HCT116 (cell line): ENCODE measurements at regions not wholly inside any gene's neighbourhood (a gene's known extent, or its start where the extent isn't known, plus 50 kb on each side); places are given as distances from the start of the nearest gene placed in this dataset.

Experiments used
- ATAC-seq: fragments of 200-7000 bp; cut with Tn5 transposase; 2 replicates; pipeline ENCODE4 v1.9.1; 2020; ENCODE audit warnings: mild to moderate bottlenecking, moderate library complexity
- BruUV-seq: library from RNA; stranded (reverse); fragments of 400-500 nt; replicated peaks from 2 replicates; lab custom pipeline; 2021; lab: Mats Ljungman, UMichigan
- CTCF ChIA-PET: fragments of 300-600 bp; sonication (Branson Sonifier 250); formaldehyde crosslinking; loops from one replicate; lab custom pipeline; 2021; ENCODE audit warnings: antibody characterized with exemption; lab: Charles Lee
- POLR2A ChIA-PET: fragments of 300-600, 350-600 bp; sonication (Branson Sonifier 250); formaldehyde crosslinking; loops from one replicate; lab custom pipeline; 2021; ENCODE audit warnings: antibody characterized with exemption; lab: Charles Lee
- RAD21 ChIA-PET, 2 experiments: fragments of 300-600 bp; sonication (Branson Sonifier 250); formaldehyde crosslinking; loops; one replicate each; lab custom pipeline; 2023; ENCODE audit warnings: low total read pairs in 2 of 2; ENCODE audit not compliant: uncharacterized antibody in 2 of 2, unreplicated experiment in 2 of 2, low non-redundant PET in 1 of 2; lab: Charles Lee
- DNase-seq: peaks from one replicate; pipeline ENCODE4 v3.0.0-alpha.2; 2010; ENCODE audit warnings: low read depth, low spot score
- H2AFZ ChIP-seq: fragments of 200-600 bp; shearing (Covaris generic), sonication (generic); 2 replicates; pipeline ENCODE4 v1.6.1; 2017; ENCODE audit warnings: low read depth, mixed run types, mixed read lengths, antibody characterized with exemption, low read length; ENCODE audit not compliant: poor library complexity, severe bottlenecking
- H3K27ac ChIP-seq: 2 replicates; pipeline ENCODE4 v1.5.1; 2012; ENCODE audit warnings: low read depth, low read length
- H3K27me3 ChIP-seq: fragments of 200-600 bp; sonication (generic); 2 replicates; pipeline ENCODE4 v1.6.1; 2016; ENCODE audit warnings: mixed run types, low read length, mixed read lengths; ENCODE audit not compliant: insufficient read depth
- H3K36me3 ChIP-seq, 2 experiments: fragments of 200-500 bp in 1 of 2; fragments of 200-600 bp in 1 of 2; sonication (Bioruptor generic) in 1 of 2; sonication (generic) in 1 of 2; 2 replicates each; pipeline versions ENCODE4 v1.5.1 to v1.6.1; 2014 to 2016; ENCODE audit warnings: low read length in 2 of 2, inconsistent platforms in 1 of 2, mixed read lengths in 1 of 2, mixed run types in 1 of 2; ENCODE audit not compliant: insufficient read depth in 2 of 2, control insufficient read depth in 1 of 2
- H3K4me1 ChIP-seq, 2 experiments: fragments of 200-600 bp in 1 of 2; sonication (generic) in 1 of 2; 2 replicates each; pipeline versions ENCODE4 v1.5.1 to v1.6.1; 2012 to 2017; ENCODE audit warnings: low read length in 2 of 2, inconsistent platforms in 1 of 2, mild to moderate bottlenecking in 1 of 2, mixed read lengths in 1 of 2, mixed run types in 1 of 2, moderate library complexity in 1 of 2; ENCODE audit not compliant: insufficient read depth in 2 of 2, control insufficient read depth in 1 of 2
- H3K4me2 ChIP-seq: fragments of 200-600 bp; sonication (generic); 2 replicates; pipeline ENCODE4 v1.6.1; 2017; ENCODE audit warnings: mixed run types, low read length, mixed read lengths
- H3K4me3 ChIP-seq, 2 experiments: fragments of 200-600 bp in 1 of 2; sonication (generic) in 1 of 2; replicated peaks in 1 of 2; 2 replicates each; pipeline ENCODE4 v1.5.1; 2011 to 2016; ENCODE audit warnings: low read length in 2 of 2, control low read depth in 1 of 2, low read depth in 1 of 2, mild to moderate bottlenecking in 1 of 2, mixed read lengths in 1 of 2, mixed run types in 1 of 2
- H3K79me2 ChIP-seq: fragments of 200-600 bp; sonication (generic); 2 replicates; pipeline ENCODE4 v1.6.1; 2017; ENCODE audit warnings: mild to moderate bottlenecking, mixed run types, low read length, moderate library complexity, mixed read lengths; ENCODE audit not compliant: insufficient read depth
- H3K9ac ChIP-seq: fragments of 200-600 bp; sonication (generic); 2 replicates; pipeline ENCODE4 v1.6.1; 2016; ENCODE audit warnings: low read length, mixed read lengths
- H3K9me2 ChIP-seq: fragments of 200-600 bp; sonication (generic), shearing (Covaris generic); 2 replicates; pipeline ENCODE4 v1.6.1; 2017; ENCODE audit warnings: mixed run types, mild to moderate bottlenecking, moderate library complexity; ENCODE audit not compliant: insufficient read depth
- H3K9me3 ChIP-seq, 2 experiments: fragments of 200-500 bp in 1 of 2; fragments of 200-600 bp in 1 of 2; sonication (Bioruptor generic) in 1 of 2; sonication (generic) in 1 of 2; 2 replicates each; pipeline ENCODE4 v1.6.1; 2014 to 2017; ENCODE audit warnings: low read length in 2 of 2, mixed read lengths in 2 of 2, inconsistent platforms in 1 of 2, low read depth in 1 of 2, mild to moderate bottlenecking in 1 of 2, mixed run types in 1 of 2, moderate library complexity in 1 of 2; ENCODE audit not compliant: control insufficient read depth in 1 of 2, insufficient read depth in 1 of 2
- H4K20me1 ChIP-seq: fragments of 200-600 bp; sonication (generic), shearing (Covaris generic); 2 replicates; pipeline ENCODE4 v1.6.1; 2017; ENCODE audit warnings: mixed run types, mild to moderate bottlenecking, moderate library complexity; ENCODE audit not compliant: insufficient read depth
- ATF3 ChIP-seq: IDR thresholded peaks from 2 replicates; pipeline ENCODE4 v1.6.1; 2012
- CTCF ChIP-seq, 3 experiments: fragments of 200-600 bp in 1 of 3; sonication (generic) in 1 of 3; IDR thresholded peaks in 2 of 3; conservative IDR thresholded peaks in 1 of 3; 2 replicates each; pipeline ENCODE4 v1.5.1; 2012 to 2017; ENCODE audit warnings: low read depth in 2 of 3, low read length in 2 of 3, antibody characterized with exemption in 1 of 3, borderline replicate concordance in 1 of 3, control low read depth in 1 of 3, mild to moderate bottlenecking in 1 of 3, mixed read lengths in 1 of 3, mixed run types in 1 of 3, moderate library complexity in 1 of 3; ENCODE audit not compliant: insufficient read depth in 1 of 3
- EGR1 ChIP-seq: IDR thresholded peaks from 2 replicates; pipeline ENCODE4 v1.6.1; 2012; ENCODE audit warnings: low read depth
- ELF1 ChIP-seq: IDR thresholded peaks from 2 replicates; pipeline ENCODE4 v1.6.1; 2012; ENCODE audit warnings: low read depth, borderline replicate concordance
- EZH2 ChIP-seq: fragments of 200-600 bp; sonication (generic); IDR thresholded peaks from 2 replicates; pipeline ENCODE4 v1.6.1; 2017; ENCODE audit warnings: antibody characterized with exemption, mixed run types
- EZH2phosphoT487 ChIP-seq: fragments of 200-600 bp; IDR thresholded peaks from 2 replicates; pipeline ENCODE4 v1.6.1; 2018; ENCODE audit warnings: antibody characterized with exemption, borderline replicate concordance
- FOSL1 ChIP-seq: IDR thresholded peaks from 2 replicates; pipeline ENCODE4 v1.6.1; 2012; ENCODE audit warnings: low read depth
- JUND ChIP-seq: IDR thresholded peaks from 2 replicates; pipeline ENCODE4 v1.6.1; 2012
- MAX ChIP-seq: IDR thresholded peaks from 2 replicates; pipeline ENCODE4 v1.6.1; 2012
- POLR2A ChIP-seq: IDR thresholded peaks from 2 replicates; pipeline ENCODE4 v1.7.0; 2011; ENCODE audit warnings: borderline replicate concordance; ENCODE audit not compliant: insufficient read depth, insufficient read length; ENCODE audit errors: extremely low read depth
- POLR2AphosphoS5 ChIP-seq: IDR thresholded peaks from 2 replicates; pipeline ENCODE4 v1.6.1; 2011; ENCODE audit warnings: mild to moderate bottlenecking, low read depth, low read length, moderate library complexity
- SIN3A ChIP-seq: IDR thresholded peaks from 2 replicates; pipeline ENCODE4 v1.6.1; 2012; ENCODE audit warnings: low read depth
- SP1 ChIP-seq: IDR thresholded peaks from 2 replicates; pipeline ENCODE4 v1.6.1; 2012; ENCODE audit warnings: low read depth
- SRF ChIP-seq: IDR thresholded peaks from 2 replicates; pipeline ENCODE4 v1.6.1; 2012; ENCODE audit warnings: low read depth
- TCF7L2 ChIP-seq: IDR thresholded peaks from 2 replicates; pipeline ENCODE4 v1.7.0; 2011; ENCODE audit warnings: borderline replicate concordance, inconsistent platforms; ENCODE audit not compliant: insufficient read depth, insufficient read length; ENCODE audit errors: extremely low read depth
- ZFX ChIP-seq: fragments of 450-650 bp; IDR thresholded peaks from 2 replicates; pipeline ENCODE4 v1.6.1; 2017
- ZNF274 ChIP-seq: fragments of 200-500 bp; sonication (Bioruptor generic); IDR thresholded peaks from 2 replicates; pipeline ENCODE4 v1.6.1; 2014; ENCODE audit warnings: mild to moderate bottlenecking, low read depth, low read length, inconsistent platforms
- intact Hi-C: fragments of 100-400 bp; cut with micrococcal nuclease; formaldehyde crosslinking; loops from 2 replicates; pipeline ENCODE4 v1.10.0; 2022

- intact Hi-C loops, result no loop called here
These were observed 119.2 kb downstream of the SYF2 start for GRCh38 chr1:25113086-25113485.

More at GRCh38 chr1:25113086-25113485, 119.2 kb downstream of the SYF2 start:
- Histone ChIP-seq H3K4me3 (no peak overlapping the region), H3K4me2 (no peak overlapping the region), H3K27me3 (no peaks in the 10 kb centered on the region), H3K9me3 (peaks cover 0 to 7% of the 10 kb centered on the region in 2 experiments; a peak in 1 of 4 replicates), H3K4me1 (peaks cover 0 to 5% of the 10 kb centered on the region in 2 experiments; a peak in 1 of 4 replicates), H4K20me1 (no peaks in the 10 kb centered on the region), H3K27ac (no peak overlapping the region), H3K79me2 (no peaks in the 10 kb centered on the region), H2AFZ (no peak overlapping the region), H3K9ac (no peak overlapping the region), H3K36me3 (no peaks in the 10 kb centered on the region), H3K9me2 (no peaks in the 10 kb centered on the region)
- RAD21 ChIA-PET, result no interaction called here
- DNase-seq (no peak), ATAC-seq (no peak)
- no TSS peak for BruUV-seq
- POLR2A ChIA-PET, result no interaction called here
- CTCF ChIA-PET, result no interaction called here
- no peak for TF ChIP-seq SP1
- no peak for TF ChIP-seq ZFX
- no peak for TF ChIP-seq FOSL1
- no peak for TF ChIP-seq SRF
- TF ChIP-seq TCF7L2, result no peak
- TF ChIP-seq ELF1, result no peak
- TF ChIP-seq MAX, result no peak
- TF ChIP-seq EZH2, result no peak
- TF ChIP-seq ZNF274, result no peak
- TF ChIP-seq ATF3, result no peak
- no peak for TF ChIP-seq JUND
- TF ChIP-seq CTCF (IDR thresholded peaks at IDR 0.05 in 2 of 3, conservative IDR thresholded peaks at IDR 0.05 in 1 of 3; ENCODE audit: borderline replicate concordance in 1 of 3, insufficient read depth in 1 of 3, low read depth in 2 of 3, low read length in 2 of 3), result no peak
- no peak for TF ChIP-seq EGR1
- no peak for TF ChIP-seq POLR2A
- no peak for TF ChIP-seq EZH2phosphoT487
- no peak for TF ChIP-seq SIN3A
- no peak for TF ChIP-seq POLR2AphosphoS5
